Activated CD8-positive, alpha-beta T cell treated with anti-CD3 and anti-CD28 coated beads for 36 hours (primary cell): ENCODE measurements at regions not wholly inside any gene's neighbourhood (a gene's known extent, or its start where the extent isn't known, plus 50 kb on each side); places are given as distances from the start of the nearest gene placed in this dataset.

Experiments used
- ATAC-seq: fragments of 200-7000 bp; cut with Tn5 transposase; one replicate; pipeline ENCODE4 v1.10.0; 2021; ENCODE audit warnings: mild to moderate bottlenecking, moderate library complexity
- CTCF ChIA-PET: fragments of 350-600 bp; sonication (Branson Sonifier 250); formaldehyde crosslinking; loops from one replicate; lab custom pipeline; 2021; ENCODE audit warnings: antibody characterized with exemption; lab: Charles Lee
- POLR2A ChIA-PET: fragments of 350-600 bp; sonication (Branson Sonifier 250); formaldehyde crosslinking; loops from one replicate; lab custom pipeline; 2021; ENCODE audit warnings: antibody characterized with exemption; lab: Charles Lee
- DNase-seq: peaks from one replicate; pipeline ENCODE4 v3.0.0-alpha.2; 2020
- H3K27ac Mint-ChIP-seq: one replicate; pipeline ENCODE4 v1.8.0; 2021; ENCODE audit warnings: mild to moderate bottlenecking, mixed read lengths
- H3K27me3 Mint-ChIP-seq: one replicate; pipeline ENCODE4 v1.8.0; 2021; ENCODE audit warnings: mixed read lengths
- H3K36me3 Mint-ChIP-seq: one replicate; pipeline ENCODE4 v1.8.0; 2021; ENCODE audit warnings: low read depth, mixed read lengths
- H3K4me1 Mint-ChIP-seq: one replicate; pipeline ENCODE4 v1.8.0; 2021; ENCODE audit warnings: low read depth, mixed read lengths
- H3K4me3 Mint-ChIP-seq: one replicate; pipeline ENCODE4 v1.8.0; 2021; ENCODE audit warnings: mild to moderate bottlenecking, moderate library complexity, mixed read lengths
- H3K9me3 Mint-ChIP-seq: one replicate; pipeline ENCODE4 v1.8.0; 2021; ENCODE audit warnings: mixed read lengths
- intact Hi-C: fragments of 100-400 bp; cut with micrococcal nuclease; formaldehyde crosslinking; loops from one replicate; pipeline ENCODE4 v1.10.0; 2022
- TF ChIP-seq, protein P1 (sequence below): fragments of 200-600 bp; IDR thresholded peaks from one replicate; pipeline ENCODE4 v1.8.0; 2022; ENCODE audit warnings: antibody characterized with exemption, mild to moderate bottlenecking

DNA sequence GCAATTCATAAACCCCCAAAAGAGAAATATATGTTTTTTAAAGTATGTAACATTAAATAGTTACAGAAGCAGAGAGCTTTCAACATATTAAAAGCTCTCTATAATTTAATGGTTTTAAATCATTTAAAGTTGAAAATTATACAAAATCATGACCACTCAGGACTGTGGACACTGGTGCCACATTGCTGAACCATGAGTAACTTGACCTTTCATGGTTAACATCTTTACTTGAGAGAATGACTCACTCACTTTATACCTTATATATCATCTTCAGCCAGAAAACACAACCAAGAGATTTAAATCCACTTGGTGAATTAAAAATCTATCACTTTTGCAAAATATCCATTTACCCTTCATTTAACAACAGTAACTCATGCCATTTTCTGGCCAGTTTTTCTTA lies 584.3 kb upstream of the SMIM31 start:
- Mint-ChIP-seq H3K4me3 (no peak overlapping the region), H3K36me3 (no peaks in the 10 kb centered on the region), H3K9me3 (no peaks in the 10 kb centered on the region), H3K27me3 (no peaks in the 10 kb centered on the region), H3K27ac (no peak overlapping the region), H3K4me1 (no peaks in the 10 kb centered on the region)
- ATAC-seq, result no peak
- intact Hi-C loops, result no loop called here
- TF ChIP-seq, protein P1, sequence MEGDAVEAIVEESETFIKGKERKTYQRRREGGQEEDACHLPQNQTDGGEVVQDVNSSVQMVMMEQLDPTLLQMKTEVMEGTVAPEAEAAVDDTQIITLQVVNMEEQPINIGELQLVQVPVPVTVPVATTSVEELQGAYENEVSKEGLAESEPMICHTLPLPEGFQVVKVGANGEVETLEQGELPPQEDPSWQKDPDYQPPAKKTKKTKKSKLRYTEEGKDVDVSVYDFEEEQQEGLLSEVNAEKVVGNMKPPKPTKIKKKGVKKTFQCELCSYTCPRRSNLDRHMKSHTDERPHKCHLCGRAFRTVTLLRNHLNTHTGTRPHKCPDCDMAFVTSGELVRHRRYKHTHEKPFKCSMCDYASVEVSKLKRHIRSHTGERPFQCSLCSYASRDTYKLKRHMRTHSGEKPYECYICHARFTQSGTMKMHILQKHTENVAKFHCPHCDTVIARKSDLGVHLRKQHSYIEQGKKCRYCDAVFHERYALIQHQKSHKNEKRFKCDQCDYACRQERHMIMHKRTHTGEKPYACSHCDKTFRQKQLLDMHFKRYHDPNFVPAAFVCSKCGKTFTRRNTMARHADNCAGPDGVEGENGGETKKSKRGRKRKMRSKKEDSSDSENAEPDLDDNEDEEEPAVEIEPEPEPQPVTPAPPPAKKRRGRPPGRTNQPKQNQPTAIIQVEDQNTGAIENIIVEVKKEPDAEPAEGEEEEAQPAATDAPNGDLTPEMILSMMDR, result no peak
- POLR2A ChIA-PET, result no interaction called here
- CTCF ChIA-PET, result no interaction called here
- DNase-seq, result no peak

DNA sequence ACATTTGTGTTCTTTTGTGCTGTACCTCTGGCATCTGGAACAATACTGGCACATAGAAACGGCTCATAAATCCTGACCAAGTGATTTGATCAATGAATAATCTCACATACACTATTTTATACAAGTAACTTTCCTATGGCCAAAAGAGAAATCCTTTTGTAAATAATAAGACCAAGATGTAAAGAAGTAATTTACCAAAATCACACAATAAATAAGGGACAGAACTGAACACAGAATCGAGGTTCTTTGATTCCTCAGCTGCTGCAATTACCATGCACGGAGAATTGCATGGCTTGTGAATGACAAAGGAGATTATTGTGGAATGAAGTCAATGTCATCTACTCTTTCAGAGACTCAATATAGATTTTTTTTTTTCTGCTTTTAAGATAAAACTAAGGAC lies 576.8 kb upstream of the SMIM31 start:
- POLR2A ChIA-PET, result no interaction called here
- intact Hi-C loops, result no loop called here

GRCh38 chr4:164177753-164178152 lies 576.2 kb upstream of the SMIM31 start:
- ChIA-PET CTCF (no interaction called here), POLR2A (no interaction called here)
- TF ChIP-seq, protein P1, result no peak
- Mint-ChIP-seq H3K36me3 (no peaks in the 10 kb centered on the region), H3K27ac (no peak overlapping the region), H3K9me3 (no peaks in the 10 kb centered on the region), H3K27me3 (no peaks in the 10 kb centered on the region), H3K4me3 (no peak overlapping the region), H3K4me1 (no peaks in the 10 kb centered on the region)
- intact Hi-C loops, result no loop called here
- DNase-seq (no peak), ATAC-seq (no peak)

More for the DNA sequence above, 576.8 kb upstream of the SMIM31 start:
- H3K4me3 Mint-ChIP-seq, result no peak overlapping the region
- no peaks in the 10 kb centered on the region for H3K4me1 Mint-ChIP-seq
- ATAC-seq, result no peak
- H3K27me3 Mint-ChIP-seq, result no peaks in the 10 kb centered on the region
- H3K9me3 Mint-ChIP-seq, result no peaks in the 10 kb centered on the region
- H3K27ac Mint-ChIP-seq, result no peak overlapping the region
- CTCF ChIA-PET, result no interaction called here
- no peak for DNase-seq
- no peaks in the 10 kb centered on the region for H3K36me3 Mint-ChIP-seq
- TF ChIP-seq, protein P1, result no peak

GRCh38 chr4:164188236-164188635 lies 565.7 kb upstream of the SMIM31 start:
- Mint-ChIP-seq H3K4me1 (no peaks in the 10 kb centered on the region), H3K27ac (no peak overlapping the region), H3K9me3 (no peaks in the 10 kb centered on the region), H3K4me3 (no peak overlapping the region), H3K27me3 (no peaks in the 10 kb centered on the region), H3K36me3 (no peaks in the 10 kb centered on the region)
- POLR2A ChIA-PET, result no interaction called here
- DNase-seq (no peak), ATAC-seq (no peak)
- CTCF ChIA-PET, result no interaction called here
- TF ChIP-seq, protein P1, result no peak
- intact Hi-C loops, result no loop called here

DNA sequence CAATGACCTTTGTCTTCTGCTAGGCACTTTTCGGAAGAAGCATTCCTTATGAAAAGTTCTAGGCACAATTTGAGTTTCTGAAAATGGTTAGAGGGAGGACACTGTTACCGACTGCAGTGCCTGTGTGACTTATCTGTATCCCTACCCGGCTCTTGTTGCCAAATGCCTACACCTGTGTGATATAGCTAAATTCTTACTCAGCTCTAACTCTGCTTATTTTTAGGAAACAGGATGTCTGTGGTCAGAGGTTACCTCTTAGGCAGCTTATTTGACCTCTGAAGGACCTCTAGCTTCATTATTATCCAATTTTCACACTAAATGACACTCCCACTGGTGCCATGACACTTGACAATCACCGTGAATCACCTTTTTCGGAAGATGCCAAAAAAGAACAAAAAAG lies 561.1 kb upstream of the SMIM31 start:
- no peaks in the 10 kb centered on the region for H3K4me1 Mint-ChIP-seq
- ChIA-PET CTCF (no interaction called here), POLR2A (no interaction called here)
- no peak overlapping the region for H3K27ac Mint-ChIP-seq
- no peak overlapping the region for H3K4me3 Mint-ChIP-seq
- H3K9me3 Mint-ChIP-seq, result no peaks in the 10 kb centered on the region
- intact Hi-C loops, result no loop called here
- DNase-seq (no peak), ATAC-seq (no peak)
- H3K27me3 Mint-ChIP-seq, result no peaks in the 10 kb centered on the region
- TF ChIP-seq, protein P1, result no peak
- no peaks in the 10 kb centered on the region for H3K36me3 Mint-ChIP-seq
